Neural cell (in vitro differentiated cells): ENCODE measurements at regions not wholly inside any gene's neighbourhood (a gene's known extent, or its start where the extent isn't known, plus 50 kb on each side); places are given as distances from the start of the nearest gene placed in this dataset.

Source experiments
- H2AFZ ChIP-seq: fragments of 200-600, 300-800 bp; sonication (generic), shearing (Covaris generic); 2 replicates; pipeline ENCODE4 v1.6.0; 2014; ENCODE audit warnings: low read depth, mild to moderate bottlenecking, antibody characterized with exemption, low read length, moderate library complexity
- H3F3A ChIP-seq: fragments of 200-600 bp; shearing (Covaris generic); 2 replicates; pipeline ENCODE4 v1.6.1; 2016; ENCODE audit warnings: mild to moderate bottlenecking, moderate library complexity, mixed read lengths, antibody characterized with exemption, low read length; ENCODE audit not compliant: insufficient read depth, poor library complexity, severe bottlenecking
- H3K27ac ChIP-seq: fragments of 200-600, 300-800 bp; sonication (generic), shearing (Covaris generic); 2 replicates; pipeline ENCODE4 v1.5.1; 2014; ENCODE audit warnings: mild to moderate bottlenecking, low read length, moderate library complexity
- H3K27me3 ChIP-seq: fragments of 300-800, 200-600 bp; sonication (generic), shearing (Covaris generic); 2 replicates; pipeline ENCODE4 v1.6.0; 2014; ENCODE audit warnings: mild to moderate bottlenecking, low read depth, low read length, moderate library complexity; ENCODE audit not compliant: insufficient read depth
- H3K36me3 ChIP-seq: fragments of 300-800, 200-600 bp; sonication (generic), shearing (Covaris generic); 2 replicates; pipeline ENCODE4 v1.5.1; 2014; ENCODE audit warnings: mild to moderate bottlenecking, antibody characterized with exemption, low read length, moderate library complexity; ENCODE audit not compliant: insufficient read depth
- H3K4me2 ChIP-seq: fragments of 300-800, 200-600 bp; sonication (generic), shearing (Covaris generic); 2 replicates; pipeline ENCODE4 v1.6.0; 2014; ENCODE audit warnings: mild to moderate bottlenecking, low read length
- H3K4me3 ChIP-seq: fragments of 300-800, 200-600 bp; sonication (generic), shearing (Covaris generic); 2 replicates; pipeline ENCODE4 v1.5.1; 2014; ENCODE audit warnings: mild to moderate bottlenecking, low read length, moderate library complexity
- H3K79me2 ChIP-seq: fragments of 200-600 bp; shearing (Covaris generic); replicated peaks from 2 replicates; pipeline ENCODE4 v1.6.0; 2014; ENCODE audit warnings: mild to moderate bottlenecking, low read length, moderate library complexity; ENCODE audit not compliant: insufficient read depth
- H3K9ac ChIP-seq: fragments of 300-800, 200-600 bp; sonication (generic), shearing (Covaris generic); 2 replicates; pipeline ENCODE4 v1.6.1; 2016; ENCODE audit warnings: mild to moderate bottlenecking, low read length, mixed read lengths
- H3K9me2 ChIP-seq: fragments of 200-600 bp; shearing (Covaris generic); 2 replicates; pipeline ENCODE4 v1.6.1; 2016; ENCODE audit warnings: mild to moderate bottlenecking, low read length, mixed read lengths; ENCODE audit not compliant: insufficient read depth
- H3K9me3 ChIP-seq: fragments of 200-600, 300-800 bp; sonication (generic), shearing (Covaris generic); 2 replicates; pipeline ENCODE4 v1.6.1; 2016; ENCODE audit warnings: mild to moderate bottlenecking, mixed run types, low read length, moderate library complexity, mixed read lengths
- H4K20me1 ChIP-seq: fragments of 200-600 bp; shearing (Covaris generic); 2 replicates; pipeline ENCODE4 v1.6.1; 2016; ENCODE audit warnings: mild to moderate bottlenecking, mixed run types; ENCODE audit not compliant: insufficient read depth
- CTCF ChIP-seq: fragments of 450-650 bp; IDR thresholded peaks from 2 replicates; pipeline ENCODE4 v1.5.1; 2014; ENCODE audit warnings: antibody characterized with exemption, mild to moderate bottlenecking, moderate library complexity; ENCODE audit not compliant: poor library complexity, severe bottlenecking
- EP300 ChIP-seq: fragments of 450-650 bp; conservative IDR thresholded peaks from 2 replicates; pipeline ENCODE4 v1.6.1; 2014; ENCODE audit warnings: antibody characterized with exemption, mild to moderate bottlenecking, moderate library complexity; ENCODE audit not compliant: poor library complexity, severe bottlenecking
- EZH2 ChIP-seq: fragments of 200-600, 300-800 bp; shearing (Covaris generic), sonication (generic); IDR thresholded peaks from 2 replicates; pipeline ENCODE4 v1.6.1; 2014; ENCODE audit warnings: antibody characterized with exemption, low read length, borderline replicate concordance, mild to moderate bottlenecking; ENCODE audit not compliant: insufficient read depth, poor library complexity, severe bottlenecking
- MXI1 ChIP-seq: fragments of 450-650 bp; conservative IDR thresholded peaks from 2 replicates; pipeline ENCODE4 v1.6.1; 2014; ENCODE audit warnings: antibody characterized with exemption, mild to moderate bottlenecking; ENCODE audit not compliant: poor library complexity, severe bottlenecking
- POLR2AphosphoS5 ChIP-seq: IDR thresholded peaks from 2 replicates; pipeline ENCODE4 v1.6.1; 2012
- RAD21 ChIP-seq: fragments of 450-650 bp; conservative IDR thresholded peaks from 2 replicates; pipeline ENCODE4 v1.6.1; 2014; ENCODE audit warnings: antibody characterized with exemption, mild to moderate bottlenecking, moderate library complexity
- REST ChIP-seq: IDR thresholded peaks from 2 replicates; pipeline ENCODE4 v1.6.1; 2012; ENCODE audit warnings: borderline replicate concordance
- SMC3 ChIP-seq: fragments of 450-650 bp; conservative IDR thresholded peaks from 2 replicates; pipeline ENCODE4 v1.6.1; 2014; ENCODE audit warnings: antibody characterized with exemption, mild to moderate bottlenecking, moderate library complexity; ENCODE audit not compliant: poor library complexity
- TAF1 ChIP-seq: IDR thresholded peaks from 2 replicates; pipeline ENCODE4 v1.6.1; 2012; ENCODE audit warnings: low read depth

- H3K79me2 ChIP-seq: no peaks in the 10 kb centered on the region
Measured at GRCh38 chr2:146908776-146909175, 936.1 kb upstream of the ACVR2A start.

GRCh38 chr2:146898083-146898482 is 946.7 kb upstream of the ACVR2A start:
- Histone ChIP-seq H3K27me3 (no peaks in the 10 kb centered on the region), H3K4me3 (no peak overlapping the region), H3K9me3 (no peaks in the 10 kb centered on the region), H3F3A (no peaks in the 10 kb centered on the region), H3K4me2 (no peak overlapping the region), H2AFZ (no peak overlapping the region), H3K9me2 (no peaks in the 10 kb centered on the region), H4K20me1 (no peaks in the 10 kb centered on the region), H3K79me2 (no peaks in the 10 kb centered on the region), H3K27ac (no peak overlapping the region), H3K9ac (no peak overlapping the region), H3K36me3 (no peaks in the 10 kb centered on the region)
- TF ChIP-seq SMC3: no peak
- TF ChIP-seq MXI1: no peak
- TF ChIP-seq TAF1: no peak
- no peak for TF ChIP-seq RAD21
- no peak for TF ChIP-seq REST
- TF ChIP-seq EP300: no peak
- no peak for TF ChIP-seq POLR2AphosphoS5
- no peak for TF ChIP-seq CTCF
- TF ChIP-seq EZH2: no peak

More at GRCh38 chr2:146908776-146909175, 936.1 kb upstream of the ACVR2A start:
- Histone ChIP-seq H2AFZ (no peak overlapping the region), H3K9me3 (no peaks in the 10 kb centered on the region), H3F3A (no peaks in the 10 kb centered on the region), H4K20me1 (no peaks in the 10 kb centered on the region), H3K27me3 (no peaks in the 10 kb centered on the region), H3K9me2 (no peaks in the 10 kb centered on the region), H3K9ac (no peak overlapping the region), H3K27ac (no peak overlapping the region), H3K4me2 (no peak overlapping the region), H3K36me3 (no peaks in the 10 kb centered on the region), H3K4me3 (no peak overlapping the region)
- no peak for TF ChIP-seq REST
